ENCODE measurements at regions not wholly inside any gene's neighbourhood (a gene's known extent, or its start where the extent isn't known, plus 50 kb on each side); places are given as distances from the start of the nearest gene placed in this dataset.

DNA sequence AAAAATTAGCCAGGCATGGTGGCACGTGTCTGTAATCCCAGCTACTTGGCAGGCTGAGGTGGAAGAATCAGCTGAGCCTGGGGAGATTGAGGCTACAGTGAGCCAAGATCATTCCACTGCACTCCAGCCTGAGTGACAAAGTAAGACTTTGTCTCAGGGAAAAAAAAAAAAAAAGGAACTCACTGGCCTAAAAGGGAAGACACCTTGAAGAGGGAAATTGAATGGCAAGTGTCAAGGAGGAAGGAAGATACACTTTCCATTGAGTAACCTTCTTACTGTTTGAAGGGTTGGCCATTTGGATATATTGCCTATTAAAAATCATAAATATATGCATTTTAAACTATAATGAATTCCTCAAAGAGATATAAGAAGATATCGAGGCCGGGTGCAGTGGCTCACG, 147.5 kb upstream of the FAM241A start:
- Histone ChIP-seq H3K4me3 (replicated peaks in 1 of 3; ENCODE audit: low read depth in 2 of 3, low read length in 3 of 3) (no peak overlapping the region), H4K20me1 (ENCODE audit: insufficient read depth, low read length) (no peaks in the 10 kb centered on the region), H3K27me3 (ENCODE audit: control insufficient read depth in 2 of 2, insufficient read depth in 2 of 2, low read length in 2 of 2) (no peaks in the 10 kb centered on the region), H2AFZ (ENCODE audit: insufficient read depth, low read depth, low read length, poor library complexity, severe bottlenecking) (no peak overlapping the region), H3K9me3 (replicated peaks in 1 of 2; ENCODE audit: control insufficient read depth in 1 of 2, insufficient read depth in 1 of 2, low read length in 2 of 2) (no peaks in the 10 kb centered on the region), H3K4me2 (replicated peaks; ENCODE audit: extremely low read depth, low read length, poor library complexity, severe bottlenecking) (no peak overlapping the region), H3K4me1 (ENCODE audit: control insufficient read depth in 1 of 2, insufficient read depth in 2 of 2, low read length in 2 of 2) (peaks cover 0 to 14% of the 10 kb centered on the region in 2 donors), H3K9ac (ENCODE audit: insufficient read depth, low read length, poor library complexity, severe bottlenecking) (no peak overlapping the region), H3K36me3 (replicated peaks in 1 of 2; ENCODE audit: control insufficient read depth in 1 of 2, insufficient read depth in 2 of 2, low read length in 2 of 2) (no peaks in the 10 kb centered on the region), H3K79me2 (ENCODE audit: insufficient read depth, low read length) (no peaks in the 10 kb centered on the region), H3K27ac (ENCODE audit: low read depth in 1 of 2, low read length in 2 of 2) (no peak overlapping the region)
- 100% methylated on average over 2 of the region's 4 CpGs for WGBS (ENCODE audit: insufficient coverage)
- Mint-ChIP-seq H3K4me3 (peak overlapping the region in 1 of 2 donors; percentile 26), H3K36me3 (no peaks in the 10 kb centered on the region), H3K9me3 (peaks cover 0 to 7% (median 4%) of the 10 kb centered on the region in 7 donors), H3K4me1 (peaks cover 13% of the 10 kb centered on the region), H3K27me3 (ENCODE audit: low read depth in 3 of 3) (peaks cover 3 to 7% (median 4%) of the 10 kb centered on the region in 3 donors), H3K27ac (peak overlapping the region in 3 of 7 donors; percentile 40 to 47 (median 44))
- TF ChIP-seq, protein P1, sequence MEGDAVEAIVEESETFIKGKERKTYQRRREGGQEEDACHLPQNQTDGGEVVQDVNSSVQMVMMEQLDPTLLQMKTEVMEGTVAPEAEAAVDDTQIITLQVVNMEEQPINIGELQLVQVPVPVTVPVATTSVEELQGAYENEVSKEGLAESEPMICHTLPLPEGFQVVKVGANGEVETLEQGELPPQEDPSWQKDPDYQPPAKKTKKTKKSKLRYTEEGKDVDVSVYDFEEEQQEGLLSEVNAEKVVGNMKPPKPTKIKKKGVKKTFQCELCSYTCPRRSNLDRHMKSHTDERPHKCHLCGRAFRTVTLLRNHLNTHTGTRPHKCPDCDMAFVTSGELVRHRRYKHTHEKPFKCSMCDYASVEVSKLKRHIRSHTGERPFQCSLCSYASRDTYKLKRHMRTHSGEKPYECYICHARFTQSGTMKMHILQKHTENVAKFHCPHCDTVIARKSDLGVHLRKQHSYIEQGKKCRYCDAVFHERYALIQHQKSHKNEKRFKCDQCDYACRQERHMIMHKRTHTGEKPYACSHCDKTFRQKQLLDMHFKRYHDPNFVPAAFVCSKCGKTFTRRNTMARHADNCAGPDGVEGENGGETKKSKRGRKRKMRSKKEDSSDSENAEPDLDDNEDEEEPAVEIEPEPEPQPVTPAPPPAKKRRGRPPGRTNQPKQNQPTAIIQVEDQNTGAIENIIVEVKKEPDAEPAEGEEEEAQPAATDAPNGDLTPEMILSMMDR (IDR thresholded peaks at IDR 0.05) = no peak
- DNase-seq = peak in 2 of 3 donors; percentile 54 to 57
- intact Hi-C loops (cut with micrococcal nuclease) = no loop called here

DNA sequence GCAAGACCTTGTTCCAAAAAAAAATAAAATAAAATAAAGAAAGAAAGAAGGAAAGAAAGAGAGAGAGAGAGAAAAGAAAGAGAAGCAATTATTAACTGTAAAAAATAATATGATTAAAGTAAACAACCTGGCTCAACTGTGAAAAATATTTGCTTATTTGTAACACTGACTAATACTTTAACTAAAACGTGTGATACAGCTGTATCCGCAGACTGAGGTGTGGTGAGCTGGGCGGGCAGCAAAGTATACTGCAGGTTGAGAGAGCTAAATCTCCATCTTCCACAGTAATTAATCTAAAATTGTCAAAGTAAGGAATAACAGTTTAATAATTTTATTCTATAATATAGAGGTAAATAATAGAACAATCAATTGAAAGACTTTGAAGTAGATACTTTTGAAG, 145.5 kb upstream of the FAM241A start:
- Histone ChIP-seq H3K9ac (ENCODE audit: insufficient read depth, low read length, poor library complexity, severe bottlenecking) (no peak overlapping the region), H3K36me3 (replicated peaks in 1 of 2; ENCODE audit: control insufficient read depth in 1 of 2, insufficient read depth in 2 of 2, low read length in 2 of 2) (no peaks in the 10 kb centered on the region), H4K20me1 (ENCODE audit: insufficient read depth, low read length) (no peaks in the 10 kb centered on the region), H3K9me3 (replicated peaks in 1 of 2; ENCODE audit: control insufficient read depth in 1 of 2, insufficient read depth in 1 of 2, low read length in 2 of 2) (no peaks in the 10 kb centered on the region), H3K79me2 (ENCODE audit: insufficient read depth, low read length) (no peaks in the 10 kb centered on the region), H3K27ac (ENCODE audit: low read depth in 1 of 2, low read length in 2 of 2) (no peak overlapping the region), H3K4me2 (replicated peaks; ENCODE audit: extremely low read depth, low read length, poor library complexity, severe bottlenecking) (no peak overlapping the region), H3K27me3 (ENCODE audit: control insufficient read depth in 2 of 2, insufficient read depth in 2 of 2, low read length in 2 of 2) (peaks cover 0 to 2% of the 10 kb centered on the region in 2 donors), H3K4me1 (ENCODE audit: control insufficient read depth in 1 of 2, insufficient read depth in 2 of 2, low read length in 2 of 2) (peaks cover 0 to 14% of the 10 kb centered on the region in 2 donors), H3K4me3 (replicated peaks in 1 of 3; ENCODE audit: low read depth in 2 of 3, low read length in 3 of 3) (no peak overlapping the region), H2AFZ (ENCODE audit: insufficient read depth, low read depth, low read length, poor library complexity, severe bottlenecking) (no peak overlapping the region)
- DNase-seq = no peak
- intact Hi-C loops (cut with micrococcal nuclease) = no loop called here
- Mint-ChIP-seq H3K4me3 (no peak overlapping the region), H3K4me1 (peaks cover 13% of the 10 kb centered on the region), H3K36me3 (no peaks in the 10 kb centered on the region), H3K9me3 (peaks cover 0 to 6% (median 4%) of the 10 kb centered on the region in 7 donors), H3K27me3 (ENCODE audit: low read depth in 3 of 3) (peaks cover 4 to 10% (median 7%) of the 10 kb centered on the region in 3 donors), H3K27ac (no peak overlapping the region)
- WGBS (ENCODE audit: insufficient coverage) = no CpG with 5 or more reads among the region's 3 CpGs
- TF ChIP-seq, protein P1 (IDR thresholded peaks at IDR 0.05) = no peak

Data from CD14-positive monocyte (primary cell).